Skeletal muscle cell (primary cell): ENCODE measurements at regions not wholly inside any gene's neighbourhood (a gene's known extent, or its start where the extent isn't known, plus 50 kb on each side); places are given as distances from the start of the nearest gene placed in this dataset.

Experiments
- DNase-seq: peaks from one replicate; pipeline ENCODE4 v3.0.0-alpha.2; 2010; ENCODE audit warnings: low read depth
- H3K4me3 ChIP-seq: 2 replicates; pipeline ENCODE4 v1.5.1; 2011; ENCODE audit warnings: low read depth, mild to moderate bottlenecking, control low read depth, low read length, moderate library complexity

DNA sequence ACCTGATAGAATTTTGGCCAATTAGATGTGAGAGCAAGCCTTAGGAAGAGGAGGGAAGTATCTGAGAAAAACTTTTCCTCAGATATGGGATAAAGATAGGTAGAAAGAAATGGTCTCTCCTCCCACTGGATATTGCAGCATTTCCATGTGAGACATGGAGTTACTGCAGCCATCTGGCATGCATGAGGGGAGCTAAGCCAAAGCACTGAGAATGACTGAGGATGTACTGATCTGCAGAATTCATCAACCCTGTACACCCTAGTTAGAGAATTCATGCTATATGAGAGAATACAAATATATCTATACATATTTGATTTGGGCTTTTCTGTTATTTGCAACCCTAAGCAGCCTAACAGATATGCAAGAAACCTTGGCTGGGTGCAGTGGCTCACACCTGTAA is 52.5 kb upstream of the RPL34 start:
- DNase-seq: no peak
- no peak overlapping the region for H3K4me3 ChIP-seq

DNA sequence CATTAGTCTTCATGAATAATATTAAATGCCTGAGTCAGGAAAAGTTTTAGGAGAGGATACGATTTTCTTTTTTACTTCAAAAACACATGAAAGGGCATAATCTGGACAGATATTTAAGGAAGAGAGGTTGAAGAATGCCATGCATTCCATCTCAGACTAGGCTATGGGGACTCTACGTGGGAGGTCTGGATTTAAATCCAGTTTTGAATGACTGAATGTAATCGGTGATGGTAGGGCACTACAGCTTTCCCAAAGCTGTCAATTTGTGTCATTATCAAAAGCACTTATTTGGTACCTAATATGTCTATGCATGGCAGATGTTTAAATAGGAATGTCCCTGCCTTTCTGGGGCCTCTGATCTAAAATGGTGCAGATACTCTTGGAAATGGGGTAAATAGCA is 59.3 kb upstream of the RPL34 start:
- H3K4me3 ChIP-seq: no peak overlapping the region
- no peak for DNase-seq

DNA sequence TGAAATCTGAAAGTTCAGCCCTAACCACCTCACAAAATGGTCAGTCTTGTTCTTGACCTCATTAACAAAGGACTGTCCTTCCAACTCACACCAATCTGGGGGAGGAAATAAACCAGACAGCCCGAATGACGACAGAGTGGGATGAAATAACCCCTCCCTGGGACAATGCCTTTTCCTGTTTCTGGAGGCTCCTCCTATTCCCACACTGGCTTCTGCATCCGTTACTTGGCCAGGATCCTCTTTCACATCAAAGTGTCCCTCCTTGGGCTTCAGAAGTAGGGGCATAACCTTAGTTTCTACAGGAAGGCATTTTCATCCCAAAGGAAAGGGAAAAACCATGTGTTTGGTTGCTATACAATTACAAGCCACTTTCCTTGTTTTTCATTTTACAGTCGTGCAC is 59.8 kb upstream of the RPL34 start:
- no peak for DNase-seq
- H3K4me3 ChIP-seq: no peak overlapping the region

DNA sequence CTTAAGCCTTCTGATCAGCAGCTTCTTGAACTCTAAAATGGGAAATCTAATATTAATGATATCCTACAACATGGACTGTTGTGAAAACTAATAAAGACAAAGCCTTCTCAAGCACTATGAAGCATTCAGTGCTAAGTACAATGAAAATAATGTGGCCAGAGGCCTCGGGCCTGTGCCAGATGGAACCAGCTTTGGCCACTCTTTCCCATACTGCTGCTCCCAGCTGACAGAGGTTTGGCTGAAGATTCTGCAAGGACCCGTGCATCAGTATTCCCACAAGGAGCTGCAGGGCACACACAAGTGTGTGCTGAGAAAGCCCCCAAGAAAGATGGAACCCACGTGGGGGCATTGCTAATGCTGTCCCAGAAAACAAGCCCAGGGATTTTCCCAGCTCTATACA is 60.5 kb upstream of the RPL34 start:
- H3K4me3 ChIP-seq: no peak overlapping the region

DNA sequence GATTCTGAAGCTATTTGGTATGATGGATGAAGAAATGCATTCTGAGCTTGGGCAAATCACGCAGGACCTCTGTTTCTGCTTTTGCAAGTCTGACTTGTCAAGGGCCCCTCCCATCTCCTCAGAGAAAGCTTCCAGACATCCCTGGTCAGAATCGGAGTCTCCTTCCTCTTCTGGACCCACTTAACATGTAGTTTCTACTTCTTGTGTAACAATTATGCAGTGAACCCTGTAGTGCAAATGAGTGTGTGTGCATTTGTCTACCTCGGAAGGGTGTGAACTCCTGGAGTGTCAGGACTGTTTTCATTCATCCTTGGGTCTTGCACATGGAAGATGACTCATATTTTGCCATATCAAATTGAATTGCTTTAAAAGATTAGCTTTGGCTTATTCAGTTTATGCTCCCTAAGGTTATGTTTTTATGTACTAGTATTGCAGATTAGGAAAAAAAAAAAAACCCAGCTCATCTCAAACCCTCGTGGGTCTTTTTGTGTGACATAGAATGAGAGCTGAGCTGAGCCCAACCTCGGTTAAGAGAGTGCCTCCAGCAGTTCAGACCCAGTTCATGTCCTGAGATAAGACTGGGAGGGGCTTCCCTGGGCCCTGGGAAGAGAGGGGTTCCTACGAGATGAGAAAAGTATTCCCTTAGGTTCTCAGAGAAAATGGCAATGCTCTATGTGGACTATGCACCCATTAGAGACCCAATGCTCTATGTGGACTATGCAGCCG is 61.1 kb upstream of the RPL34 start:
- DNase-seq: no peak
- no peak overlapping the region for H3K4me3 ChIP-seq

More for the DNA sequence above, 60.5 kb upstream of the RPL34 start:
- no peak for DNase-seq

DNA sequence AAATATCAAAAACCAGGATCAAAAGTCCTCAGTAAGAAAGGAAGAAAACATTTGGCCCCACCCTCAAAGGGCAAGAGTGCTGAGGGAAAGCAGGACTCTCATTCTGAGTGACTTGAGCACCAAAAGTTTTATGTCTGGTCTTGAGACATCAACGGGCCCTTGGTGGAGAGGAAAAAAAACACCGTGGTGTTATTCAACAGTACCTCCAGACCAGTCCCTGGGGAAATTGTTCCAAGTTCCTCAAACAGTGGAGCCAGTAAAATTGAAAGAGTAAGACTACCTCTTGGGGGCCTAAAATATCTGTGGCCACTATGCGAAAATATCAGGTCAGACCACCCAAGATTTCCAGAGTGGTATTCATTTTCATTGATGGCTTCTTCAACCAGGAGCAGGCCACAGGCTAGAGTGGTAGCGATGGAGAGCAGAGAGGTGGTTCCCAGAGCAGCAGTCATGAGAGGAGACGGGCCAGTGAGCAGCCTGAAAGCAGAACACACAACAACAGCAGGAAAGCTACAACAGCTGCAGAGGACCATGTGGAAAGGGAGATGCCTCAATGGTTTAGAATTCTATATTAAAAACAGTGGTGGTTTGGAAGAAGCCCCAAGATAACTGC is 63.7 kb upstream of the RPL34 start:
- no peak overlapping the region for H3K4me3 ChIP-seq
- DNase-seq: no peak

DNA sequence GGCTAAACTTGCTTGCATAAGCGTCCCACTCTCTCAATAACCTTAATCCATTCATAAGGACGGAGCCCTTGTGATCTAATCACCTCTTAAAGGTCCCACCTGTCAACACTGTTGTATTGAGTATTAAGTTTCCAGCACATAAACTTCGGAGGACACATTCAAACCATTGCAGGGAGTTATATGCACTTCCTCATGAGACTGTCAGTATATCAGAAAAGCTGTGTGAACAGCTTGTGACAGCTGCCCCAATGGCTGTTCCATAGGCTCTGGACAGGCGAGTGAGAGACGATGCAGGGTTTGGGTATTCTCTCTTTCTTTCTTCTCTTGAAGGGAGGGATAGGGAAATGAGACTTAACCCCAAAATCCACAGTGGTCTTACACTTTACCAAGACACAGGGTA is 64.2 kb upstream of the RPL34 start:
- H3K4me3 ChIP-seq: no peak overlapping the region
- DNase-seq: no peak

DNA sequence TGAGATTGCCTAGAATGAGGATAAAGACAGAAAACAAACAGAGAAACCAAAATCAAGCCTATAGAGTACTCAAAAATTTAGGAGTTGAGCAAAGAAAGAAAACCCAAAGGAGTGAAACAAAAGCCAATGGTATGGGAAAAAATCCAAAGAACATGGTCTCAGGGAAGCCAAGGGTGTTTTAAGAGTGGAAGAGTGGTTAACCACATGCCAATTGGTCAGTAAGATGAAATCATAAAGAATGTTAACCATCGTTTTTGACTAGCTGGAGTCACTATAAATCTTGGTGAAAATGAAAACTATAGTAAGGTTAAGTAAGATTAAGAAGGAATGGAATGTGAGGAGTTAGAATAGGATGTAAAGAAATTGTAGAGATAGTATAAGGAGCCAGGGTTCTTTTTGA is 64.7 kb upstream of the RPL34 start:
- no peak for DNase-seq
- no peak overlapping the region for H3K4me3 ChIP-seq

DNA sequence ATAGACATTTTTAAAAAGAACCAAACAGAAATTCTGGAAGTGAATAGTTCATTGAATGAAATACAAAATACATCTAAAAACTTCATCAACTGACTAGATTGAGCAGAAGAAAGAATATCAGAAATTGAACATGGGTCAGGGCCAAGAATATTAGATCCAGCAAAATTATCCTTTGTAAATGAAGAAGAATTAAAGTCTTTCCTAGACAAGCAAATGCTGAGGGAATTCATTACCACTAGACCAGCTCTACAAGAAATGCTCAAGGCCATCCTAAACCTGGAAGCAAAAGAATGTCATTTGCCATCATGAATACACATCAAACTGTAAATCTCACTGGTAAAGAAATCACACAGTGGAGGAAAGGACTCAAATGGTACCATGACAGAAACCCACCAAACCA is 72.7 kb upstream of the RPL34 start:
- DNase-seq: no peak

DNA sequence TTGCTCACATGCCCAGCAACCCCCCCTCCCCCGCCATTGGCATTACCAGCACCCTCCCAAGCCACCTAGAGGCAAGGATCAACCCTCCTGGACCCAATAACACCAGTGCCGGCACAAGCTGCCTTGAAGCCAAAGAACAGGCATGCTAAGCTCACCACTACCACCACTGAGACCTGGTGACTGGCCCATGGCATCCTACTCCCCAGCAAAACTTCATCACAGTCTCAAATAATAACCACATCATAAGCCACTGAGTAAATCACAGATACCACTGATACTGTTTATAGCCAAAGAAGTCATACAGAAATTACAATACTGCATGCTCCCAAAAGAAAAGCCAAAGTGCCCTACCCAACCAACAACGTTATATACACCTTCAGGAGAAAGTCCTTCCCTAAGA is 73.6 kb upstream of the RPL34 start:
- DNase-seq: no peak
- H3K4me3 ChIP-seq: no peak overlapping the region

More for the DNA sequence above, 72.7 kb upstream of the RPL34 start:
- H3K4me3 ChIP-seq: no peak overlapping the region

DNA sequence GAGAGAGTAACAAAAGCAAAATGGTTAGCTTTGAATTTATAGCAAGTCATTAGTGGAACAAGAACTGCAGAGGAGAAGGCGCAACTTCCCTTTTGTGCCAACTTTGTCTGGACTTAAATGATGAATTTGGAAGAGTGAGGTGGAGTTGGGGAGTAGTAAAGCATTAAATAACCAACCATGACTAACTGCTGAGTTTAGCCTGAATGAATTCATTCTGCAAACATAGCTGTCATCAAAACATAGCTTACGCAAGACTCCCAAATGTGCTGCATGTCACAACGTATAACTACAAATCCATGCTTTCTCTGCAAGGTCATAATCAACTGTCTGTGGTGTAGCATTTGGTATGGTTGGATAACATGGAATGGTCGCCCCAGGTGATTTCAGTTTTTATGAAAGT is 75.9 kb upstream of the RPL34 start:
- H3K4me3 ChIP-seq: no peak overlapping the region
- DNase-seq: peak; percentile 68

DNA sequence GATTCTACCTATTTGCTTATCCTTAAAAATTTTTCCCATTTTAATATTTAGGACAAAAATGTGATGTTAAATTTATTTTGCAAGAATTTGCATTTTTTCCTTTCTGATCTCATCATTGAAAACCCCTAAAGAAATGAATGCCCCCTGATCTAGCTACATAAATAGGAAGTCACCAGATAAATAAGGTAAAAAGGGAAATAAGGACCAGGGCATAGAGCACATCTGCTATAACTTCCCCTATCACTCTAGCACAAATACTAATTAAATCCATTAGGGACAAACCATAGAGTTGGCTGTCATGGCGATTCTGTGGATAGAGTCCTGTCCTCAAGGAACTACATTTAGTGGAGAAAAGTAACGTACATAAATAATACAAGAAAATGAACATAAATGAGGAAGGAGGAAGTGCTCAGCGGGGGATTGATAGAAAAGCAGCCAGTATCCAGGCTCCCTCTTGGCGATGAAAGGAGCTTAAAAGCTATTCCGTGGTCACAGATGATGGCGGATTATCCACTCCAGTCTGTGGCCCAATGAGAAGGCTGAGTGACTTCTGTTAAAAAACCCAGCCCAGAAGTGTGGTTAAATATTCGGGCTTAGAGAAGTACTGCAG is 76.9 kb upstream of the RPL34 start:
- DNase-seq: no peak
- H3K4me3 ChIP-seq: no peak overlapping the region

DNA sequence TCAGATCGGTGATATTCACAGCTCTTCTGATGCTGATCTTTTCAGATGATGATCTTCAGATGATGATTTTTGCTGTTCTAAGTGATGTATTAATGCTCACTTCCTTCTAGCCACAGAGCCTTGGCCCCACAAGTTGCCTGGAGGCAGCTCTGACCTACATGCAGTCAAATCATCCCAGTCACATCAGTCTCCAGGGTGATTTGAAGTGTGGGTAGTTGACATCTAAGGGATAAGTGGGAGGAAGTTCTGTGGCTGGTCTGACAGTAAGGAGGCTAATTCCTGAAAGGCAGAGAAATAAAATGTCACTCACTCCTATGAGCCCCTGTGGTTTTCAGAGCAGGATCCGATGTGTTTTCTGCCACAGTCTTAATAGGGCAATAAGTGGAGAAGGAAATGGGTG is 79.8 kb upstream of the RPL34 start:
- DNase-seq: no peak
- no peak overlapping the region for H3K4me3 ChIP-seq

DNA sequence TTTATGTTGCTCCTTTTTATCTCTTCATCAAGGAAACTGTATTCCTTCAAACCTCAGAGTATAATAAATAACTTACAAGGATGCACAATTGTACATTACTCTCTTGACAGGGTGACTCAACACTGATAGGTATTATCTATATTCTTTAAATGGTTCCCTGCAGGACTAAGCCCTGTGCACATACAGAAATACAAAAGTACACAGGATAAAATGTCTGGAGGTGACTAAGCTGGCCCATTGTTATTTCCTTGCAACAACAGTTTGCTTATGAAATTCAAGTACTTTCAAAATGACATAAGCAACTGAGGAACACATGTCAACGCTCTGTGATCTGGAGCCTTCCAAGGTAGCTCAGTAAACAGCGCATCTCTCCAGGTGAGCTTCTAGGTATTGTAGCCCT is 83.8 kb upstream of the RPL34 start:
- no peak overlapping the region for H3K4me3 ChIP-seq
- no peak for DNase-seq

DNA sequence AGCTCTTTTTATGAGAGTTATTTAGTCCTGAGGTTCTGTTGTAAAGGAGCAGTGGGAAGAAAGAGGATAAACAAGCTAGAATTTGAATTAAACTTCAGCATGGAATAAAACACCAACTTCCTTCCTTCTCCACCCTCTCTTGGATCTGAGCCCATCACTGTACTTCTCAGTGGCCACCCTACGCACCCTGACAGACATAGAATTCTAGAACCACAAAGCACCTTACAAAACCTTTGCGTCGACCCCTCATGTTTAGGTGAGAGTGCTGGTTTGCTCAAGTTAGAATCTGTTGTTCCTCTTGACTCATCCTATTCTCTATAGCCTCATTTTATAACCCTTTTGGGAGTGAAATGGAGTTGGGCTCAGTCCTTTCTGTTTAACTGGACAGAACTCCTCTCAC is 84.6 kb upstream of the RPL34 start:
- H3K4me3 ChIP-seq: no peak overlapping the region
- DNase-seq: no peak

DNA sequence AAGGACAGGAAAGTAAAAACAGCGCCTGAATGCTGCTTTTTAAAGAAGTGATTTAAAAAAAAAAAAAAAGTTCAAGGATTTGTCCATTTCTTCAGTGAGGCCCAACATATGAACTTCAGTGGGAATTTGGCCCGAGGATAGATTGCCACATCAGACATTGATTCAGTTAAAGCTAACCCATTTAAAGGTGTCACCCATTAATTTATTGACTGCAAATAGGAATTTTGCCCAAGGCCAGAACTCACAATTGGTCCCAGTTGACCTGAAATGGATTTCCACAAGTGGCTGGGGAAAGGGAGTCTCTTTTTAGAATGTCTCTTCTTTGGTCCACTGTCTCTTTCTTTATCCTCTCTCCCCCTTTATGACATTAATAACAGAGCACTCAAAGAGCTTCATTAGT is 86.5 kb upstream of the RPL34 start:
- no peak for DNase-seq

DNA sequence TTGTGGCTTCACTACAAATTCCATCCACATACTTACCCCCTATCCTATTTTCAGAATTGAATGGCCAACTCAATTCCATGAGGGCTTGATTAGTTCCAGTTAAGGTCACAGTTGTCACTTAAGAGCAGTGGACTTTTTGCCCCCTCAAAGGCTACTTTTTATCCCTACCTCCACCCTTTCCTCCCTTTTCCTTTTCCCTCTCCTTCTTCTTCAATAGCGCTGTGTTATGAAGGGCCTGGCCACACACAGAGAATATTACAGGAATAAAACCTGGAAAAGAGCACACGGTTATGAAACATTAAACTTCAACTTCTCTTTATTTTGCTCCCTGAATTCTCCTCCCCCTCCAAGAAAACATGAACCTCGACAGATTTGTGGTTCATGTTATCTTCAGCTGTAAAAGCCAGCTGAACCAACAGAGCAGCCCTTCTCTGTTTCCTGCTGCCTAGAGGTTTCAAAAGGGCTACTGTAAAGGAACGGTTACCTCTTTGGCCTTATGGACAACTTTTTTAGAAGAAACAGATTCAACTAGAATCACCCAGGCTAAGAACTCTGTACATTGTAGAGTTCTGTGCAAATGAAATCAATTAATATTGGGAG is 87.0 kb upstream of the RPL34 start:
- DNase-seq: no peak
- H3K4me3 ChIP-seq: no peak overlapping the region

More for the DNA sequence above, 86.5 kb upstream of the RPL34 start:
- H3K4me3 ChIP-seq: no peak overlapping the region

DNA sequence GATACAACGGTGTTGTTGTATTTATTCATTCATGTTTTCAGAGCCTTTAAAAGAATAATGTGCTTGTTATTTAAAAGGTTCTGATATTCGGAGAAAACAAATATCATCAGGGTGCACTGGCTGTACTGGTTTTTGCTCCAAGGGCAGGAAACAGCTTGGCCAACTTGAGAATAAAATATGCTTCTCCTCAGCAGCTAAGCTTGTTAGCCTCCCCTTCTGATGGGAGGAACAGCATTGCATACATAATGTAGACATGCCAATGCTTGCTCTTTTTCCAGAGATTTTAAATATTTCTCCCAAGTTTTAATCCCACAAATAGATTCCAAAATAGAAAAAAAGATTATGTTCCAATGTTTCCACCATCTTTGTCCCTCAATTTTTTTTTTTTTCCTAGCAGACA is 87.6 kb upstream of the RPL34 start:
- no peak overlapping the region for H3K4me3 ChIP-seq
- DNase-seq: no peak

DNA sequence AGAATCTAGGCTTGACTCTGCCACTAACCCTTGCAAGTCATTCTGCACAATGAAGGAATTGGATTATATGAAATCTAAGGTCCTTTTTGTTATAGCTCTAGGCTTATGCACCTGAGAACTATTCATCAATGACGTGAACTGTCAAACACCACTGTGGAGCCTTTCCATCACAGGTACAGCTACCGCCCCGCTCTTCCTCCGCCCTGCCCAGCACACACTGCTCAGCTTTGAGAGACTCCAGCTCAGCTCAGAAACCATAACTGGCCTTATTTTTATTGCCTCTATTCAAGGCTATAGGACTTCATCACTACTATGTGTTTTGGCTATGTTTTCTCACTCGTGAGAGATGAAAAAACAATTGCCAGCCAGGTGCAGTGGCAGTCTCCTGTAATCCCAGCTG is 88.2 kb upstream of the RPL34 start:
- H3K4me3 ChIP-seq: no peak overlapping the region
- no peak for DNase-seq

DNA sequence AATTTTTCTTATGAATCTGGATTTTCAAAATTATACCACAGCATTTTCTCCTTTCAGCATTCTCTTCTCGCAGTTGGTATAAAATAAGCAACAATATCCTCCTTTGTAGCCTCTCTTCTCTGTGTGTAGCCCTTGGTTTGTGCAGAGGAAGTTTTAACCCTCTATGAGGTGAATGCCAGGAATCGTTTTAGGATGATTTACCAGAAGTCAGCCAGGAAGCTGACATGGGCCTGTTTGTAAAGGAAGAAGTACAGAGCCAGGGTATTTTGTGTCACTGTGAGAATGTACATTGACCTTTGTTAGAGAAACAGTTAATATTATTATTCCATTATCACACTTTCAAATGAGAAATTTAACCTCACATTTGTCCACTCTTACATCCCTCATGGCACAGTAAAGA is 88.9 kb upstream of the RPL34 start:
- H3K4me3 ChIP-seq: no peak overlapping the region
- DNase-seq: no peak
